ENCODE measurements at regions not wholly inside any gene's neighbourhood (a gene's known extent, or its start where the extent isn't known, plus 50 kb on each side); places are given as distances from the start of the nearest gene placed in this dataset.

GRCh38 chr3:96214941-96215340 lies 599.5 kb upstream of the EPHA6 start:
- no peak for TF ChIP-seq CTCF (conservative IDR thresholded peaks at IDR 0.05; ENCODE audit: low read depth, low read length)
- TF ChIP-seq EZH2 (IDR thresholded peaks at IDR 0.05; ENCODE audit: borderline replicate concordance, low read depth, low read length, poor library complexity, severe bottlenecking), result no peak
- H3K36me3 ChIP-seq (ENCODE audit: insufficient read depth, low read length, poor library complexity, severe bottlenecking), result no peaks in the 10 kb centered on the region
- no peak for DNase-seq (ENCODE audit: low spot score)
- CTCF ChIA-PET, result no interaction called here
- BruUV-seq (replicated peaks), result no TSS peak
- no peak overlapping the region for H3K27ac ChIP-seq (ENCODE audit: low read depth, low read length, poor library complexity, severe bottlenecking)
- peaks cover 7% of the 10 kb centered on the region for H3K9me3 ChIP-seq (ENCODE audit: low read depth, low read length, poor library complexity, severe bottlenecking)
- no peak overlapping the region for H3K4me3 ChIP-seq (ENCODE audit: low read depth, low read length, poor library complexity, severe bottlenecking)
- H3K27me3 ChIP-seq (replicated peaks; ENCODE audit: insufficient read depth, low read depth, low read length, poor library complexity), result no peaks in the 10 kb centered on the region
- POLR2A ChIA-PET (ENCODE audit: low non-redundant PET), result no interaction called here
- no peaks in the 10 kb centered on the region for H3K4me1 ChIP-seq (ENCODE audit: insufficient read depth, low read length, poor library complexity, severe bottlenecking)
- intact Hi-C loops (cut with micrococcal nuclease; ENCODE audit: unreplicated experiment), result no loop called here

- POLR2A ChIA-PET (ENCODE audit: low non-redundant PET), result no interaction called here
- intact Hi-C loops (cut with micrococcal nuclease; ENCODE audit: unreplicated experiment), result no loop called here
Observed at GRCh38 chr3:96225494-96225893, 588.9 kb upstream of the EPHA6 start.

GRCh38 chr3:96233679-96234078 lies 580.7 kb upstream of the EPHA6 start:
- Histone ChIP-seq H3K9me3 (ENCODE audit: low read depth, low read length, poor library complexity, severe bottlenecking) (peaks cover 23% of the 10 kb centered on the region), H3K4me3 (ENCODE audit: low read depth, low read length, poor library complexity, severe bottlenecking) (no peak overlapping the region), H3K27ac (ENCODE audit: low read depth, low read length, poor library complexity, severe bottlenecking) (no peak overlapping the region), H3K36me3 (ENCODE audit: insufficient read depth, low read length, poor library complexity, severe bottlenecking) (no peaks in the 10 kb centered on the region), H3K4me1 (ENCODE audit: insufficient read depth, low read length, poor library complexity, severe bottlenecking) (no peaks in the 10 kb centered on the region), H3K27me3 (replicated peaks; ENCODE audit: insufficient read depth, low read depth, low read length, poor library complexity) (no peaks in the 10 kb centered on the region)
- TF ChIP-seq CTCF (conservative IDR thresholded peaks at IDR 0.05; ENCODE audit: low read depth, low read length) (no peak), EZH2 (IDR thresholded peaks at IDR 0.05; ENCODE audit: borderline replicate concordance, low read depth, low read length, poor library complexity, severe bottlenecking) (no peak)
- ChIA-PET CTCF (no interaction called here), POLR2A (ENCODE audit: low non-redundant PET) (no interaction called here)
- no peak for DNase-seq (ENCODE audit: low spot score)
- intact Hi-C loops (cut with micrococcal nuclease; ENCODE audit: unreplicated experiment), result no loop called here
- BruUV-seq (replicated peaks), result no TSS peak

More at GRCh38 chr3:96225494-96225893, 588.9 kb upstream of the EPHA6 start:
- Histone ChIP-seq H3K36me3 (ENCODE audit: insufficient read depth, low read length, poor library complexity, severe bottlenecking) (no peaks in the 10 kb centered on the region), H3K4me3 (ENCODE audit: low read depth, low read length, poor library complexity, severe bottlenecking) (no peak overlapping the region), H3K27ac (ENCODE audit: low read depth, low read length, poor library complexity, severe bottlenecking) (no peak overlapping the region), H3K4me1 (ENCODE audit: insufficient read depth, low read length, poor library complexity, severe bottlenecking) (no peaks in the 10 kb centered on the region), H3K27me3 (replicated peaks; ENCODE audit: insufficient read depth, low read depth, low read length, poor library complexity) (no peaks in the 10 kb centered on the region), H3K9me3 (ENCODE audit: low read depth, low read length, poor library complexity, severe bottlenecking) (peaks cover 11% of the 10 kb centered on the region)
- TF ChIP-seq EZH2 (IDR thresholded peaks at IDR 0.05; ENCODE audit: borderline replicate concordance, low read depth, low read length, poor library complexity, severe bottlenecking) (no peak), CTCF (conservative IDR thresholded peaks at IDR 0.05; ENCODE audit: low read depth, low read length) (no peak)
- no peak for DNase-seq (ENCODE audit: low spot score)
- BruUV-seq (replicated peaks), result no TSS peak
- CTCF ChIA-PET, result no interaction called here
